Right renal pelvis (tissue), 4 donors: ENCODE measurements at regions not wholly inside any gene's neighbourhood (a gene's known extent, or its start where the extent isn't known, plus 50 kb on each side); places are given as distances from the start of the nearest gene placed in this dataset.
"Not testable (repeated sequence)": the region's sequence is repeated elsewhere in the genome, so short reads cannot be mapped to it uniquely, and the experiment has no call there.

Experiments used
- DNase-seq, 4 donors: peaks; one replicate each; pipeline ENCODE4 v3.0.0-alpha.2; 2013; ENCODE audit warnings: low read depth in 4 of 4, low spot score in 3 of 4, missing footprints in 1 of 4

GRCh38 chrX:95549552-95549951, 1135.1 kb upstream of the DIAPH2 start:
- not testable (repeated sequence) for DNase-seq

GRCh38 chrX:95585321-95585720, 1099.3 kb upstream of the DIAPH2 start:
- DNase-seq = no peak

GRCh38 chrX:95612350-95612749, 1072.3 kb upstream of the DIAPH2 start:
- DNase-seq = no peak

GRCh38 chrX:95622200-95622599, 1062.4 kb upstream of the DIAPH2 start:
- DNase-seq = no peak

GRCh38 chrX:95626748-95627147, 1057.9 kb upstream of the DIAPH2 start:
- no peak for DNase-seq

- no peak for DNase-seq
These were observed 1055.8 kb upstream of the DIAPH2 start for GRCh38 chrX:95628796-95629195.

GRCh38 chrX:95629737-95630136, 1054.9 kb upstream of the DIAPH2 start:
- DNase-seq = no peak

GRCh38 chrX:95640226-95640625, 1044.4 kb upstream of the DIAPH2 start:
- no peak for DNase-seq

- DNase-seq = no peak
These were observed 1038.9 kb upstream of the DIAPH2 start for GRCh38 chrX:95645738-95646137.

- no peak for DNase-seq
These were observed 1022.4 kb upstream of the DIAPH2 start for GRCh38 chrX:95662200-95662599.

GRCh38 chrX:95666056-95666455, 1018.6 kb upstream of the DIAPH2 start:
- DNase-seq = no peak

GRCh38 chrX:95675011-95675410, 1009.6 kb upstream of the DIAPH2 start:
- DNase-seq = no peak

GRCh38 chrX:95675794-95676193, 1008.8 kb upstream of the DIAPH2 start:
- DNase-seq = no peak

- no peak for DNase-seq
These were observed 1006.0 kb upstream of the DIAPH2 start for GRCh38 chrX:95678679-95679078.

- DNase-seq = no peak
These were observed 991.3 kb upstream of the DIAPH2 start for GRCh38 chrX:95693365-95693764.

GRCh38 chrX:95703696-95704095, 980.9 kb upstream of the DIAPH2 start:
- DNase-seq = no peak

GRCh38 chrX:95716841-95717240, 967.8 kb upstream of the DIAPH2 start:
- no peak for DNase-seq

- no peak for DNase-seq
These were observed 965.9 kb upstream of the DIAPH2 start for GRCh38 chrX:95718746-95719145.

- no peak for DNase-seq
These were observed 963.6 kb upstream of the DIAPH2 start for GRCh38 chrX:95721011-95721410.

- no peak for DNase-seq
These were observed 956.2 kb upstream of the DIAPH2 start for GRCh38 chrX:95728446-95728845.

GRCh38 chrX:95729401-95729800, 955.2 kb upstream of the DIAPH2 start:
- no peak for DNase-seq

- DNase-seq = no peak
These were observed 951.2 kb upstream of the DIAPH2 start for GRCh38 chrX:95733426-95733825.

GRCh38 chrX:95754411-95754810, 930.2 kb upstream of the DIAPH2 start:
- no peak for DNase-seq

- DNase-seq = no peak
These were observed 924.3 kb upstream of the DIAPH2 start for GRCh38 chrX:95760356-95760755.
